DOHH2 (cell line): ENCODE measurements at regions not wholly inside any gene's neighbourhood (a gene's known extent, or its start where the extent isn't known, plus 50 kb on each side); places are given as distances from the start of the nearest gene placed in this dataset.

Source experiments
- CTCF ChIP-seq: fragments of 200-600 bp; sonication (generic); IDR thresholded peaks from one replicate; pipeline ENCODE4 v1.5.1; 2014; ENCODE audit warnings: antibody characterized with exemption, mild to moderate bottlenecking, low read depth, low read length; ENCODE audit not compliant: poor library complexity, severe bottlenecking
- EZH2phosphoT487 ChIP-seq: fragments of 200-600 bp; sonication (generic); IDR thresholded peaks from 2 replicates; pipeline ENCODE4 v1.6.1; 2017; ENCODE audit warnings: borderline replicate concordance, mild to moderate bottlenecking, antibody characterized with exemption, low read length, moderate library complexity, mixed read lengths

DNA sequence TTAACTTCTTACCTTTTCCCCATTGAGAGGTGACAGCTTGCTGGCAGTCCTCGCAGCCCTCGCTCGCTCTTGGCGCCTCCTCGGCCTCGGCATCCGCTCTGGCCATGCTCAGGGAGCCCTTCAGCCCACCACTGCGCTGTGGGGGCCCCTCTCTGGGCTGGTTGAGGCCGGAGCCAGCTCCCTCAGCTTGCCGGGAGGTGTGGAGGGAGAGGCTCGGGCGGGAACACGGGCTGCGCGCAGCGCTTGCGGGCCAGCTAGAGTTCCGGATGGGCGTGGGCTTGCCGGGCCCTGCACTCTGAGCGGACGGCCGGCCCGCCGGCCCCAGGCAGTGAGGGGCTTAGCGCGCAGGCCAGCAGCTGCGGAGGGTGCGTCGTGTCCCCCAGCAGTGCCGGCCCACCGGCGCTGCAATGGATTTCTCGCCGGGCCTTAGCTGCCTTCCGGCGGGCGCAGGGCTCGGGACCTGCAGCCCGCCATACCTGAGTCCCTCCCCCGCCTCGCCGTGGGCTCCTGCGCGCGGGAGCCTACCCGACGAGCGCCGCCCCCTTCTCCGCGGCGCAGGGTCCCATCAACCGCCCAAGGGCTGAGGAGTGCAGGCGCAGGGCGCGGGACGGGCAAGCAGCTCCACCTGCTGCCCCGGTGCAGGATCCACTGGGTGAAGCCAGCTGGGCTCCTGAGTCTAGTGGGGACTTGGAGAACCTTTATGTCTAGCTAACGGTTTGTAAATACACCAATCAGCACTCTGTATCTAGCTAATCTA lies 335.0 kb downstream of the CBLN2 start:
- no peak for TF ChIP-seq CTCF
- TF ChIP-seq EZH2phosphoT487 = no peak
